HG02678 (cell line): ENCODE measurements at regions not wholly inside any gene's neighbourhood (a gene's known extent, or its start where the extent isn't known, plus 50 kb on each side); places are given as distances from the start of the nearest gene placed in this dataset.

Experiments
- ATAC-seq: cut with Tn5 transposase; IDR thresholded peaks from one replicate; pipeline ENCODE4 v1.9.1; 2021; ENCODE audit warnings: mild to moderate bottlenecking, moderate library complexity; ENCODE audit not compliant: unreplicated experiment

GRCh38 chr12:24424376-24424775 lies 474.9 kb upstream of the SOX5 start:
- no peak for ATAC-seq

GRCh38 chr12:24423611-24424010 lies 474.1 kb upstream of the SOX5 start:
- ATAC-seq = no peak

- ATAC-seq = no peak
These were observed 472.3 kb upstream of the SOX5 start for GRCh38 chr12:24421759-24422158.

GRCh38 chr12:24418157-24418556 lies 468.7 kb upstream of the SOX5 start:
- ATAC-seq = no peak

GRCh38 chr12:24416423-24417109 lies 467.1 kb upstream of the SOX5 start:
- ATAC-seq = no peak

- ATAC-seq = no peak
These were observed 466.5 kb upstream of the SOX5 start for GRCh38 chr12:24415934-24416333.

GRCh38 chr12:24414480-24414879 lies 465.0 kb upstream of the SOX5 start:
- no peak for ATAC-seq

GRCh38 chr12:24411948-24412347 lies 462.5 kb upstream of the SOX5 start:
- no peak for ATAC-seq

- ATAC-seq = no peak
These were observed 460.4 kb upstream of the SOX5 start for GRCh38 chr12:24409868-24410267.

- no peak for ATAC-seq
These were observed 458.8 kb upstream of the SOX5 start for GRCh38 chr12:24408305-24408704.

GRCh38 chr12:24407884-24408283 lies 458.4 kb upstream of the SOX5 start:
- ATAC-seq = no peak

GRCh38 chr12:24404086-24404815 lies 454.8 kb upstream of the SOX5 start:
- no peak for ATAC-seq

GRCh38 chr12:24400533-24400932 lies 451.1 kb upstream of the SOX5 start:
- ATAC-seq = no peak

- peak; percentile 79 for ATAC-seq
These were observed 449.1 kb upstream of the SOX5 start for GRCh38 chr12:24398605-24399004.

- ATAC-seq = no peak
These were observed 446.8 kb upstream of the SOX5 start for GRCh38 chr12:24396224-24396623.

- ATAC-seq = no peak
These were observed 444.8 kb upstream of the SOX5 start for GRCh38 chr12:24394246-24394645.

GRCh38 chr12:24393071-24393470 lies 443.6 kb upstream of the SOX5 start:
- no peak for ATAC-seq

GRCh38 chr12:24389394-24389793 lies 439.9 kb upstream of the SOX5 start:
- ATAC-seq = no peak

GRCh38 chr12:24387381-24387780 lies 437.9 kb upstream of the SOX5 start:
- ATAC-seq = no peak

- ATAC-seq = no peak
These were observed 437.4 kb upstream of the SOX5 start for GRCh38 chr12:24386836-24387235.

GRCh38 chr12:24381790-24382189 lies 432.3 kb upstream of the SOX5 start:
- no peak for ATAC-seq

GRCh38 chr12:24379861-24380521 lies 430.5 kb upstream of the SOX5 start:
- ATAC-seq = no peak
